H1 (cell line): ENCODE measurements at regions not wholly inside any gene's neighbourhood (a gene's known extent, or its start where the extent isn't known, plus 50 kb on each side); places are given as distances from the start of the nearest gene placed in this dataset.

Experiments
- CTCF ChIA-PET: fragments of 300-600 bp; sonication (Branson Sonifier 250); formaldehyde crosslinking; loops from one replicate; lab custom pipeline; 2021; ENCODE audit not compliant: partially characterized antibody; lab: Charles Lee
- POLR2A ChIA-PET: fragments of 300-600 bp; sonication (Branson Sonifier 250); formaldehyde crosslinking; loops from one replicate; lab custom pipeline; 2021; ENCODE audit warnings: inconsistent platforms; ENCODE audit not compliant: partially characterized antibody; lab: Charles Lee
- DNase-seq, 2 experiments: peaks; one replicate each; pipeline versions ENCODE4 v3.0.0 to v3.0.0-alpha.2; 2010 to 2022; ENCODE audit warnings: low spot score in 2 of 2, low read depth in 1 of 2, mixed read lengths in 1 of 2
- FAIRE-seq: peaks from 2 replicates; lab custom pipeline; 2011; peaks lifted over from hg19 to GRCh38; lab: Jason Lieb, UNC
- H2AFZ ChIP-seq: 2 replicates; pipeline ENCODE4 v1.8.1; 2012; ENCODE audit warnings: low read length, inconsistent platforms
- H2AK5ac ChIP-seq: 2 replicates; pipeline ENCODE4 v1.6.1; 2013; ENCODE audit warnings: low read depth, low read length
- H2BK120ac ChIP-seq: replicated peaks from 2 replicates; pipeline ENCODE3; 2013; ENCODE audit warnings: low read depth, low read length, inconsistent platforms
- H2BK12ac ChIP-seq: 2 replicates; pipeline ENCODE4 v1.6.1; 2013; ENCODE audit warnings: low read depth, low read length
- H2BK15ac ChIP-seq: 2 replicates; pipeline ENCODE4 v1.6.1; 2013; ENCODE audit warnings: low read length
- H2BK20ac ChIP-seq: 2 replicates; pipeline ENCODE4 v1.6.1; 2013; ENCODE audit warnings: low read length
- H2BK5ac ChIP-seq: 2 replicates; pipeline ENCODE4 v1.6.1; 2013; ENCODE audit warnings: low read depth, low read length
- H3K14ac ChIP-seq: 2 replicates; pipeline ENCODE4 v1.6.1; 2013; ENCODE audit warnings: inconsistent platforms; ENCODE audit not compliant: insufficient read length
- H3K18ac ChIP-seq: 2 replicates; pipeline ENCODE4 v1.6.1; 2013; ENCODE audit warnings: low read length; ENCODE audit errors: extremely low read depth
- H3K23ac ChIP-seq: 2 replicates; pipeline ENCODE4 v1.6.1; 2013; ENCODE audit warnings: inconsistent platforms; ENCODE audit not compliant: insufficient read length
- H3K23me2 ChIP-seq: 2 replicates; pipeline ENCODE4 v1.6.1; 2013; ENCODE audit warnings: low read depth, low read length
- H3K27ac ChIP-seq: 2 replicates; pipeline ENCODE4 v1.6.1; 2011; ENCODE audit warnings: low read depth, low read length, inconsistent platforms
- H3K27me3 ChIP-seq, 4 experiments: replicated peaks in 1 of 4; 1 replicate in 1 of 4; 2 replicates in 3 of 4; pipeline versions ENCODE4 v1.6.1 to v1.8.1; 2011 to 2013; ENCODE audit warnings: low read length in 3 of 4, mild to moderate bottlenecking in 3 of 4, inconsistent platforms in 2 of 4, mixed read lengths in 2 of 4, moderate library complexity in 1 of 4; ENCODE audit not compliant: control insufficient read depth in 3 of 4, insufficient read depth in 3 of 4; ENCODE audit errors: extremely low read depth in 1 of 4
- H3K36me3 ChIP-seq, 4 experiments: 2 replicates each; pipeline versions ENCODE4 v1.6.1 to v1.8.1; 2011 to 2013; ENCODE audit warnings: mild to moderate bottlenecking in 4 of 4, low read length in 3 of 4, moderate library complexity in 2 of 4, control low read depth in 1 of 4, inconsistent platforms in 1 of 4; ENCODE audit not compliant: insufficient read depth in 4 of 4, control insufficient read depth in 2 of 4
- H3K4ac ChIP-seq: replicated peaks from 2 replicates; pipeline ENCODE3; 2013; ENCODE audit warnings: low read length, low read depth, mixed read lengths, inconsistent platforms; ENCODE audit not compliant: insufficient read length
- H3K4me1 ChIP-seq, 4 experiments: replicated peaks in 1 of 4; 1 replicate in 1 of 4; 2 replicates in 3 of 4; pipeline versions ENCODE4 v1.6.1 to v1.8.1; 2011 to 2013; ENCODE audit warnings: low read length in 3 of 4, inconsistent platforms in 2 of 4, mixed read lengths in 1 of 4; ENCODE audit not compliant: insufficient read depth in 4 of 4, control insufficient read depth in 3 of 4
- H3K4me2 ChIP-seq, 2 experiments: 2 replicates each; pipeline versions ENCODE4 v1.6.1 to v1.8.1; 2011 to 2013; ENCODE audit warnings: low read depth in 2 of 2, low read length in 2 of 2, control low read depth in 1 of 2, inconsistent platforms in 1 of 2, mild to moderate bottlenecking in 1 of 2; ENCODE audit not compliant: insufficient read depth in 1 of 2
- H3K4me3 ChIP-seq, 4 experiments: fragments of 200-600, 300-600 bp in 1 of 4; sonication (generic), shearing (Covaris generic), sonication (Bioruptor Twin) in 1 of 4; 2 replicates each; pipeline versions ENCODE4 v1.5.1 to v1.8.1; 2011 to 2016; ENCODE audit warnings: low read length in 4 of 4, low read depth in 3 of 4, control low read depth in 2 of 4, inconsistent platforms in 2 of 4, mild to moderate bottlenecking in 2 of 4, mixed read lengths in 1 of 4, moderate library complexity in 1 of 4; ENCODE audit not compliant: insufficient read depth in 2 of 4; ENCODE audit errors: extremely low read depth in 1 of 4
- H3K56ac ChIP-seq: replicated peaks from 2 replicates; pipeline ENCODE3; 2013; ENCODE audit warnings: low read depth, mild to moderate bottlenecking, mixed read lengths, low read length, inconsistent platforms; ENCODE audit not compliant: insufficient read length
- H3K79me1 ChIP-seq: 2 replicates; pipeline ENCODE4 v1.6.1; 2013; ENCODE audit warnings: low read depth, low read length, control low read depth
- H3K79me2 ChIP-seq, 2 experiments: 2 replicates each; pipeline versions ENCODE4 v1.6.1 to v1.8.1; 2012 to 2013; ENCODE audit warnings: low read length in 2 of 2, mild to moderate bottlenecking in 2 of 2, inconsistent platforms in 1 of 2; ENCODE audit not compliant: insufficient read depth in 2 of 2, control insufficient read depth in 1 of 2
- H3K9ac ChIP-seq, 4 experiments: replicated peaks in 1 of 4; 1 replicate in 1 of 4; 2 replicates in 3 of 4; pipeline versions ENCODE4 v1.6.1 to v1.8.1; 2011 to 2013; ENCODE audit warnings: low read depth in 3 of 4, low read length in 3 of 4, control low read depth in 2 of 4, mild to moderate bottlenecking in 2 of 4, moderate library complexity in 2 of 4, inconsistent platforms in 1 of 4; ENCODE audit errors: extremely low read depth in 1 of 4
- H3K9me3 ChIP-seq, 2 experiments: 2 replicates each; pipeline versions ENCODE4 v1.6.1 to v1.8.1; 2012 to 2013; ENCODE audit warnings: mild to moderate bottlenecking in 2 of 2, moderate library complexity in 2 of 2, control low read depth in 1 of 2, inconsistent platforms in 1 of 2, low read depth in 1 of 2, low read length in 1 of 2, mixed read lengths in 1 of 2; ENCODE audit not compliant: insufficient read depth in 2 of 2
- H4K20me1 ChIP-seq, 2 experiments: replicated peaks in 1 of 2; 2 replicates each; pipeline versions ENCODE3 to v1.8.1; 2011 to 2013; ENCODE audit warnings: inconsistent platforms in 2 of 2, low read length in 2 of 2, mild to moderate bottlenecking in 1 of 2; ENCODE audit not compliant: insufficient read depth in 2 of 2, control insufficient read depth in 1 of 2
- H4K5ac ChIP-seq: 2 replicates; pipeline ENCODE4 v1.6.1; 2013; ENCODE audit warnings: low read length, low read depth, mixed read lengths, inconsistent platforms; ENCODE audit not compliant: insufficient read length
- H4K8ac ChIP-seq: 2 replicates; pipeline ENCODE4 v1.8.0; 2013; ENCODE audit warnings: mild to moderate bottlenecking, moderate library complexity, low read length, inconsistent platforms; ENCODE audit not compliant: insufficient read depth; ENCODE audit errors: extremely low read depth
- H4K91ac ChIP-seq: replicated peaks from 2 replicates; pipeline ENCODE3; 2013; ENCODE audit warnings: low read length, mixed read lengths, inconsistent platforms; ENCODE audit not compliant: insufficient read length
- CREB1 ChIP-seq: IDR thresholded peaks from 2 replicates; pipeline ENCODE4 v1.6.1; 2012; ENCODE audit warnings: inconsistent platforms
- GABPA ChIP-seq: IDR thresholded peaks from 2 replicates; pipeline ENCODE4 v1.6.1; 2011; ENCODE audit warnings: mild to moderate bottlenecking, low read length, moderate library complexity, borderline replicate concordance; ENCODE audit not compliant: insufficient read depth
- POLR2A ChIP-seq, 2 experiments: IDR thresholded peaks; 1 replicate in 1 of 2; 2 replicates in 1 of 2; pipeline ENCODE4 v1.6.1; 2011; ENCODE audit warnings: low read depth in 2 of 2, low read length in 2 of 2, mild to moderate bottlenecking in 2 of 2; ENCODE audit errors: control extremely low read depth in 1 of 2
- RXRA ChIP-seq: IDR thresholded peaks from 2 replicates; pipeline ENCODE4 v1.6.1; 2011; ENCODE audit warnings: low read depth, mild to moderate bottlenecking, low read length, moderate library complexity; ENCODE audit not compliant: insufficient read depth
- SAP30 ChIP-seq: fragments of 300-600 bp; sonication (generic); IDR thresholded peaks from 2 replicates; pipeline ENCODE4 v1.7.1; 2012; ENCODE audit warnings: low read length, moderate library complexity, mild to moderate bottlenecking, inconsistent platforms; ENCODE audit not compliant: insufficient read depth, insufficient replicate concordance
- SIN3A ChIP-seq, 2 experiments: IDR thresholded peaks in 1 of 2; conservative IDR thresholded peaks in 1 of 2; 2 replicates each; pipeline ENCODE4 v1.6.1; 2011 to 2012; ENCODE audit warnings: low read length in 2 of 2, improper control_type of control experiment in 1 of 2, low read depth in 1 of 2, mild to moderate bottlenecking in 1 of 2
- SUZ12 ChIP-seq: fragments of 200-600 bp; sonication (generic); IDR thresholded peaks from 2 replicates; pipeline ENCODE4 v1.6.1; 2012; ENCODE audit warnings: mild to moderate bottlenecking, inconsistent platforms, low read length, moderate library complexity, mixed read lengths
- WGBS, 2 experiments: shearing (Covaris generic) in 1 of 2; methylation state at CpG; one replicate each; pipeline versions ENCODE4 v1.1.6 to v1.1.7; 2013 to 2015; ENCODE audit warnings: low lambda C conversion rate in 2 of 2, mixed read lengths in 2 of 2, inconsistent platforms in 1 of 2, low coverage in 1 of 2, missing lambda C conversion rate in 1 of 2; ENCODE audit not compliant: insufficient replicate concordance in 2 of 2, insufficient coverage in 1 of 2, insufficient read length in 1 of 2; ENCODE audit errors: extremely low coverage in 1 of 2, missing lambda C conversion rate in 1 of 2; 5-methylcytosine and 5-hydroxymethylcytosine counted together
- TF ChIP-seq, protein P1 (sequence below): IDR thresholded peaks from 2 replicates; pipeline ENCODE4 v1.6.1; 2012; ENCODE audit warnings: low read length, inconsistent platforms
- TF ChIP-seq, protein P2 (sequence below): IDR thresholded peaks from 2 replicates; pipeline ENCODE4 v1.6.1; 2012; ENCODE audit warnings: inconsistent platforms
- TF ChIP-seq, protein P3 (sequence below): IDR thresholded peaks from 2 replicates; pipeline ENCODE4 v1.6.1; 2011; ENCODE audit warnings: low read length, improper control_type of control experiment

DNA sequence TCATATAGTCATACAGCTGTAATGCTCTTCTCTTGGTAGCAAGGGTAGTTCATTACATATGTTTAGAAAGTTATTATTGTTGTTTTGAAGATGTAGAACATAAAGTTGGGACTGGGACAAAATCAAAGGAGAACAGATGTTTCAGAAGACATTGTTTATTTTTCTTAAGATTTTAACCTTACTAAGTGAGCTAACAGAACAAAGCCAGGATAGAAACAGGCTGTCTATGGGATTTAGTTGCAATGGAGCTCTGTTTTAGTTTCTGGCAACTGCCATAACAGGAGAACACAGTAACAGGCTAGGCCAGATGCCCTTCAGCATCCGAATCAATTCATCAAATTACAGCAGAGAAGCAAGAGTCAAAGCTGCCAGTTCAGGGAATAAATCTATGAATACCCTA lies 382.4 kb downstream of the ARL4A start:
- Histone ChIP-seq H3K27me3 (no peaks in the 10 kb centered on the region), H3K36me3 (no peaks in the 10 kb centered on the region), H3K4ac (no peak overlapping the region), H3K18ac (no peak overlapping the region), H3K4me2 (no peak overlapping the region), H2BK15ac (no peak overlapping the region), H3K79me1 (no peaks in the 10 kb centered on the region), H3K14ac (no peak overlapping the region), H3K9ac (no peak overlapping the region), H2AFZ (no peak overlapping the region), H3K23ac (no peak overlapping the region), H2BK20ac (no peak overlapping the region), H3K27ac (no peak overlapping the region), H3K9me3 (no peaks in the 10 kb centered on the region), H4K20me1 (no peaks in the 10 kb centered on the region), H2BK12ac (no peak overlapping the region), H4K91ac (no peak overlapping the region), H4K8ac (no peak overlapping the region), H2BK120ac (no peak overlapping the region), H3K79me2 (no peaks in the 10 kb centered on the region), H4K5ac (no peak overlapping the region), H2AK5ac (no peak overlapping the region), H3K56ac (no peak overlapping the region), H3K4me3 (no peak overlapping the region), H2BK5ac (no peak overlapping the region), H3K4me1 (no peaks in the 10 kb centered on the region), H3K23me2 (no peaks in the 10 kb centered on the region)
- DNase-seq (no peak), FAIRE-seq (no peak)
- TF ChIP-seq, protein P1, sequence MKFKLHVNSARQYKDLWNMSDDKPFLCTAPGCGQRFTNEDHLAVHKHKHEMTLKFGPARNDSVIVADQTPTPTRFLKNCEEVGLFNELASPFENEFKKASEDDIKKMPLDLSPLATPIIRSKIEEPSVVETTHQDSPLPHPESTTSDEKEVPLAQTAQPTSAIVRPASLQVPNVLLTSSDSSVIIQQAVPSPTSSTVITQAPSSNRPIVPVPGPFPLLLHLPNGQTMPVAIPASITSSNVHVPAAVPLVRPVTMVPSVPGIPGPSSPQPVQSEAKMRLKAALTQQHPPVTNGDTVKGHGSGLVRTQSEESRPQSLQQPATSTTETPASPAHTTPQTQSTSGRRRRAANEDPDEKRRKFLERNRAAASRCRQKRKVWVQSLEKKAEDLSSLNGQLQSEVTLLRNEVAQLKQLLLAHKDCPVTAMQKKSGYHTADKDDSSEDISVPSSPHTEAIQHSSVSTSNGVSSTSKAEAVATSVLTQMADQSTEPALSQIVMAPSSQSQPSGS: no peak
- no peak for TF ChIP-seq RXRA
- TF ChIP-seq SUZ12: no peak
- TF ChIP-seq, protein P2, sequence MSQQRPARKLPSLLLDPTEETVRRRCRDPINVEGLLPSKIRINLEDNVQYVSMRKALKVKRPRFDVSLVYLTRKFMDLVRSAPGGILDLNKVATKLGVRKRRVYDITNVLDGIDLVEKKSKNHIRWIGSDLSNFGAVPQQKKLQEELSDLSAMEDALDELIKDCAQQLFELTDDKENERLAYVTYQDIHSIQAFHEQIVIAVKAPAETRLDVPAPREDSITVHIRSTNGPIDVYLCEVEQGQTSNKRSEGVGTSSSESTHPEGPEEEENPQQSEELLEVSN: no peak
- TF ChIP-seq SAP30: no peak
- TF ChIP-seq GABPA: no peak
- TF ChIP-seq, protein P3, sequence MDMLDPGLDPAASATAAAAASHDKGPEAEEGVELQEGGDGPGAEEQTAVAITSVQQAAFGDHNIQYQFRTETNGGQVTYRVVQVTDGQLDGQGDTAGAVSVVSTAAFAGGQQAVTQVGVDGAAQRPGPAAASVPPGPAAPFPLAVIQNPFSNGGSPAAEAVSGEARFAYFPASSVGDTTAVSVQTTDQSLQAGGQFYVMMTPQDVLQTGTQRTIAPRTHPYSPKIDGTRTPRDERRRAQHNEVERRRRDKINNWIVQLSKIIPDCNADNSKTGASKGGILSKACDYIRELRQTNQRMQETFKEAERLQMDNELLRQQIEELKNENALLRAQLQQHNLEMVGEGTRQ: no peak
- TF ChIP-seq SIN3A (conservative IDR thresholded peaks at IDR 0.05 in 1 of 2, IDR thresholded peaks at IDR 0.05 in 1 of 2; ENCODE audit: low read depth in 1 of 2, low read length in 2 of 2): no peak
- TF ChIP-seq POLR2A (IDR thresholded peaks at IDR 0.05; ENCODE audit: control extremely low read depth in 1 of 2, low read depth in 2 of 2, low read length in 2 of 2): no peak
- no peak for TF ChIP-seq CREB1
- CTCF ChIA-PET: no interaction called here
- WGBS, 2 experiments: 83% methylated on average over 1 of the region's 1 CpG; no CpG with 5 or more reads in 1 of the 2 experiments
- POLR2A ChIA-PET: no interaction called here
